Peyer's patch (tissue), 4 donors: ENCODE measurements at regions not wholly inside any gene's neighbourhood (a gene's known extent, or its start where the extent isn't known, plus 50 kb on each side); places are given as distances from the start of the nearest gene placed in this dataset.

Experiments used
- DNase-seq, 3 donors: peaks; one replicate each; pipeline ENCODE4 v3.0.0-alpha.2; 2017 to 2019
- H3K27ac ChIP-seq, 4 donors: fragments of 200-600 bp; sonication (generic); one replicate each; pipeline ENCODE4 v1.5.1; 2016 to 2019
- H3K27me3 ChIP-seq, 2 donors: fragments of 200-600 bp; sonication (generic); one replicate each; pipeline ENCODE4 v1.5.1; 2019
- H3K36me3 ChIP-seq, 3 donors: fragments of 200-600 bp; sonication (generic); one replicate each; pipeline ENCODE4 v1.5.1; 2016 to 2019
- H3K4me1 ChIP-seq, 4 donors: fragments of 200-600 bp; sonication (generic); one replicate each; pipeline ENCODE4 v1.5.1; 2016 to 2019
- H3K4me3 ChIP-seq, 4 donors: fragments of 200-600 bp; sonication (generic); 1 replicate in 3 of 4; 2 replicates in 1 of 4; pipeline ENCODE4 v1.5.1; 2016 to 2019; ENCODE audit warnings: mild to moderate bottlenecking in 1 of 4
- H3K9me3 ChIP-seq, 4 donors: fragments of 200-600 bp; sonication (generic); one replicate each; pipeline ENCODE4 v1.5.1; 2016 to 2019; ENCODE audit warnings: mild to moderate bottlenecking in 1 of 4
- POLR2A ChIP-seq, 2 donors: fragments of 450-650 bp; IDR thresholded peaks; one replicate each; pipeline ENCODE4 v1.5.1; 2017; ENCODE audit warnings: antibody characterized with exemption in 2 of 2, mild to moderate bottlenecking in 2 of 2, moderate library complexity in 2 of 2
- TF ChIP-seq, protein P1 (sequence below), 6 experiments: fragments of 450-650 bp in 4 of 6; fragments of 200-600 bp in 2 of 6; sonication (generic) in 1 of 6; IDR thresholded peaks; one replicate each; pipeline ENCODE4 v1.5.1; 2017 to 2019; ENCODE audit warnings: antibody characterized with exemption in 6 of 6, mild to moderate bottlenecking in 3 of 6, moderate library complexity in 1 of 6

DNA sequence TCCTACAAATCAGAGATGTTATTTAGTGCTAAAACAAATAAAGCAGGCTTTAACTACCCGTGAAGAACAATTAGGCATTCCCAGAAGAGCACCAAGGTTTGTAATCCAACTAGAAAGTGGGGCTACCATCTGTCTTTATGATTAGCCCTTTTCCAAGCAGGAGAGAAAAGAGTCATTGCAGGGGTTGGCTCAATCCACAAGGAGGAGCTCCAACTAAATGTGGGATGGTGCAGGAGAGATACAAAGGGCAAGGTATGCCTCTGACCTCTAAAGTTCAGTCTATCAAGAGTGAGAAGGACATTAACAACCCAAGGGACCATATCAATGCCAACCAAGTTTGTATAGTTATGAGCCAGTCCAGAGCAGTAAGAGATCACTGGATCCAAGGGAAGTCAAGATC is 382.7 kb upstream of the DUSP10 start:
- H3K4me1 ChIP-seq = no peaks in the 10 kb centered on the region
- no peak for TF ChIP-seq POLR2A (IDR thresholded peaks at IDR 0.05)
- TF ChIP-seq, protein P1, sequence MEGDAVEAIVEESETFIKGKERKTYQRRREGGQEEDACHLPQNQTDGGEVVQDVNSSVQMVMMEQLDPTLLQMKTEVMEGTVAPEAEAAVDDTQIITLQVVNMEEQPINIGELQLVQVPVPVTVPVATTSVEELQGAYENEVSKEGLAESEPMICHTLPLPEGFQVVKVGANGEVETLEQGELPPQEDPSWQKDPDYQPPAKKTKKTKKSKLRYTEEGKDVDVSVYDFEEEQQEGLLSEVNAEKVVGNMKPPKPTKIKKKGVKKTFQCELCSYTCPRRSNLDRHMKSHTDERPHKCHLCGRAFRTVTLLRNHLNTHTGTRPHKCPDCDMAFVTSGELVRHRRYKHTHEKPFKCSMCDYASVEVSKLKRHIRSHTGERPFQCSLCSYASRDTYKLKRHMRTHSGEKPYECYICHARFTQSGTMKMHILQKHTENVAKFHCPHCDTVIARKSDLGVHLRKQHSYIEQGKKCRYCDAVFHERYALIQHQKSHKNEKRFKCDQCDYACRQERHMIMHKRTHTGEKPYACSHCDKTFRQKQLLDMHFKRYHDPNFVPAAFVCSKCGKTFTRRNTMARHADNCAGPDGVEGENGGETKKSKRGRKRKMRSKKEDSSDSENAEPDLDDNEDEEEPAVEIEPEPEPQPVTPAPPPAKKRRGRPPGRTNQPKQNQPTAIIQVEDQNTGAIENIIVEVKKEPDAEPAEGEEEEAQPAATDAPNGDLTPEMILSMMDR (IDR thresholded peaks at IDR 0.05) = peak in 1 of 6 experiments; percentile 4
- no peak for DNase-seq

DNA sequence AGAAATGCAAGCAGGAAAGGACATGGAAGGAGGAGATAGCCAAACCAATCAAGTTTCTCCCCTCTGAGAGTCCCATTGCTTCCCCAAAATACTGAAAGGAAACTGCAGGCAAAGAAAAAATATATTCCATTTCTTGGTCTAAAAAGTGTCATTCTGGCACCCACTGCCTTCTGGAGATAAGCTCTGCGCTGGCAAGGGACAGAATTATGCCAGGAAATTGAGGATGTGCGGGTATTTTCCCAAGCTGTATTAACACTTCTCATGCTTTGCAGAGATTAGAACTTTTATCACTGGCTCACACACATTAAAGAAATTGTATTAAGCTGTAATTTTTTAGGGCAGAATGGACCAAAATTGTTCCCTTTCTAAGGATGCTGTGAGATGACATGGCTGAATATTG is 381.2 kb upstream of the DUSP10 start:
- Histone ChIP-seq H3K27me3 (no peaks in the 10 kb centered on the region), H3K4me1 (no peaks in the 10 kb centered on the region), H3K27ac (no peak overlapping the region), H3K9me3 (no peaks in the 10 kb centered on the region), H3K4me3 (no peak overlapping the region), H3K36me3 (no peaks in the 10 kb centered on the region)
- no peak for DNase-seq
- TF ChIP-seq, protein P1 (IDR thresholded peaks at IDR 0.05) = no peak
- TF ChIP-seq POLR2A (IDR thresholded peaks at IDR 0.05) = no peak

More for the DNA sequence above, 382.7 kb upstream of the DUSP10 start:
- Histone ChIP-seq H3K9me3 (no peaks in the 10 kb centered on the region), H3K27me3 (no peaks in the 10 kb centered on the region), H3K36me3 (no peaks in the 10 kb centered on the region), H3K27ac (no peak overlapping the region), H3K4me3 (no peak overlapping the region)

DNA sequence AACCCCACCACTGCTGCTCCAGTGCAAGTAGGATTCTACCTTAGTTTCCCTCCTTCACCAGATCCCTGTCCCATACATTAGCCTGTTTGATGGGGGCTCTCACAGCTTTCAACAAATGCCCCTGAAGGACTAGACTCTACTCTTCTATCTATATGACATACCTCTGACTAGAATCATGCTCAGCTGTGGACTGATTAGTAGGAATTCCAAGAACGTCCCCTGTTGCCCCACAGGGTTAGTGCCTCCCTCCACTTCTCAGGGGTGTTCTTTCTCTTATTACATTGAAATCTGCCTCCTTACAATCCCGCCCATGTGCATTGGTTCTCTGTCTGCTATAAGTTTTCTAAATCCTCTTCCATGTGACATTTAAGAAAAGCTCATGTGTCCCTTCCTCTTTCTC is 375.9 kb upstream of the DUSP10 start:
- no peaks in the 10 kb centered on the region for H3K27me3 ChIP-seq
- no peaks in the 10 kb centered on the region for H3K4me1 ChIP-seq
- H3K36me3 ChIP-seq = no peaks in the 10 kb centered on the region
- no peak for DNase-seq
- no peaks in the 10 kb centered on the region for H3K9me3 ChIP-seq
- TF ChIP-seq, protein P1 (IDR thresholded peaks at IDR 0.05) = no peak
- no peak for TF ChIP-seq POLR2A (IDR thresholded peaks at IDR 0.05)
- no peak overlapping the region for H3K27ac ChIP-seq
- H3K4me3 ChIP-seq = no peak overlapping the region

DNA sequence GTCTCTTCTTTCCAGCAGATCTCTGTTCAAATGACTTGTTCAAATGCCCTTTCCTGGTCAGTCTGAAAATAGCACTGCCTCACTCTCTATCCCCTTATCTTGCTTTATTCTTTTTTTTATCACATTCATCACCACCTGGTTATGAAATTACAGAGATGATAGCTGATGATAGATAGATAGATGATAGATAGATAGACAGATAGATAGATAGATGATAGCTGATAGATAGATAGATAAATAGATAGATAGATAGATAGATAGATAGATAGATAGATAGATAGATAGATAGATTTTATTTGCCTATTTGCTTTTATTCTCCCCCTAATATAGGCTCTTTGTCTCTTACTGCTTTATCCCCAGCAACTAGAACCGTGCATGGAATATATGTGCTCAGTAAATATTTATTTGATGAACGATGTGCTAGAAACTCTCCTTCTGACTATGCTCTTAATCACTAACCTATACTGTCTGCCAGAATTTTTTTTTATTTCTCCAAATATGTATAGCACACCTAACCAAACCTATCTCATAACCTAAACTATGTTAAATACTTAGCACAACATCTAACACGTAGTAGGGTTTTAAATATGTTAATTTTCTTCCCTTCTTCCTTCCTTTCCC is 372.8 kb upstream of the DUSP10 start:
- Histone ChIP-seq H3K27me3 (no peaks in the 10 kb centered on the region), H3K36me3 (no peaks in the 10 kb centered on the region), H3K9me3 (no peaks in the 10 kb centered on the region), H3K27ac (no peak overlapping the region), H3K4me3 (no peak overlapping the region), H3K4me1 (no peaks in the 10 kb centered on the region)
- TF ChIP-seq POLR2A (IDR thresholded peaks at IDR 0.05) = no peak
- TF ChIP-seq, protein P1 (IDR thresholded peaks at IDR 0.05) = no peak
- DNase-seq = no peak

DNA sequence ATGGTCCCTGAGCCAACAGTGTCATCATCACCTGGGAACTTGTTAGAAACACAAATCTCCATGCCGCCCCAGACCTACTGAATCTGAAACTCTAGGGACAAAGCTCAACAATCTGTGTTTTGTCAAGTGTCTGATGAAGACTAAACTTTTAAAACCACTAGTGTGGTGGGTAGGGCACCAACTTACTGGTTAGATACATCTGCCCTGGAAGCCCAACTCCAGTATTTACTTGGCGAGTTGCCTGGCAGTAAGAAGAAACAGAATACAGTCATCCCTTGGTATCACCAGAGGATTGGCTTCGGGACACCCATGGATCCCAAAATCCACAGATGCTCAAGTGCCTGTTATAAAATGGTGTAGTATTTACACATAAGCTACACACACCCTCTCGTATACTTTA is 367.9 kb upstream of the DUSP10 start:
- Histone ChIP-seq H3K36me3 (no peaks in the 10 kb centered on the region), H3K27ac (no peak overlapping the region), H3K4me3 (no peak overlapping the region), H3K9me3 (no peaks in the 10 kb centered on the region), H3K4me1 (no peaks in the 10 kb centered on the region), H3K27me3 (no peaks in the 10 kb centered on the region)
- DNase-seq = no peak
- TF ChIP-seq POLR2A (IDR thresholded peaks at IDR 0.05) = no peak

DNA sequence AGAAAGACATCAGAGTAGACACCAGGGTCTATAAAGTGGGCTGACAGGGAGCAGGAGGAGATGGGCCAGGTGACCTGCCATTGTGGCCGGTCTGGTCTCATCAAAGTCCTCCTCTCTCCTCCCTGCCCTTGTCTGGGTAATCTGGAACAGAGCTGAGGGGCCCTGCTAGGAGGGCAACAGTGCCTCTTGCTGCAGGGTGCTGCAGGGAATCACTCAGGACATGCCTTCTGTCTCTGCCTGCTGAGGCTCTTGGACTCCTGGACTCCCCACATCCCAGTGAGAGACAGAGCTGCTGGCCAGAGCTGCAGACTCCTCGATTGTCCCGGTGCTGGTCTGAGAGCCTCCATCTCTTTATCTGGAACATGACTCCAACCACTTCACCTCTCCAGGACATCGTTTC is 366.1 kb upstream of the DUSP10 start:
- H3K9me3 ChIP-seq = no peaks in the 10 kb centered on the region
- H3K27ac ChIP-seq = no peak overlapping the region
- H3K4me3 ChIP-seq = no peak overlapping the region
- DNase-seq = no peak
- H3K27me3 ChIP-seq = no peaks in the 10 kb centered on the region
- H3K36me3 ChIP-seq = no peaks in the 10 kb centered on the region
- no peaks in the 10 kb centered on the region for H3K4me1 ChIP-seq
- no peak for TF ChIP-seq POLR2A (IDR thresholded peaks at IDR 0.05)
- TF ChIP-seq, protein P1 (IDR thresholded peaks at IDR 0.05) = no peak
